Liver (tissue), 8 donors: ENCODE measurements at regions not wholly inside any gene's neighbourhood (a gene's known extent, or its start where the extent isn't known, plus 50 kb on each side); places are given as distances from the start of the nearest gene placed in this dataset.

Experiments used
- DNase-seq: peaks from one replicate; pipeline ENCODE4 v3.0.0-alpha.2; 2017; ENCODE audit warnings: low spot score
- H3K27ac ChIP-seq, 2 donors: one replicate each; pipeline ENCODE4 v1.7.0; 2013; ENCODE audit warnings: inconsistent platforms in 2 of 2, low read length in 2 of 2, control low read depth in 1 of 2, low read depth in 1 of 2, mild to moderate bottlenecking in 1 of 2
- H3K27me3 ChIP-seq, 4 donors: one replicate each; pipeline versions ENCODE4 v1.6.1 to v1.7.0; 2013; ENCODE audit warnings: low read length in 3 of 4, inconsistent platforms in 1 of 4, mild to moderate bottlenecking in 1 of 4, moderate library complexity in 1 of 4; ENCODE audit not compliant: control insufficient read depth in 4 of 4, insufficient read depth in 4 of 4
- H3K36me3 ChIP-seq, 4 donors: one replicate each; pipeline versions ENCODE4 v1.6.1 to v1.7.0; 2013; ENCODE audit warnings: low read length in 3 of 4, mild to moderate bottlenecking in 3 of 4, low read depth in 1 of 4, moderate library complexity in 1 of 4; ENCODE audit not compliant: control insufficient read depth in 4 of 4, insufficient read depth in 3 of 4
- H3K4me1 ChIP-seq, 4 donors: one replicate each; pipeline versions ENCODE4 v1.6.1 to v1.7.0; 2013; ENCODE audit warnings: low read length in 3 of 4, mild to moderate bottlenecking in 3 of 4, moderate library complexity in 1 of 4; ENCODE audit not compliant: control insufficient read depth in 4 of 4, insufficient read depth in 4 of 4
- H3K4me3 ChIP-seq, 3 donors: one replicate each; pipeline versions ENCODE4 v1.6.1 to v1.7.0; 2013; ENCODE audit warnings: low read length in 3 of 3, control low read depth in 1 of 3, low read depth in 1 of 3, mild to moderate bottlenecking in 1 of 3
- H3K9ac ChIP-seq, 2 donors: one replicate each; pipeline ENCODE4 v1.7.0; 2013; ENCODE audit warnings: low read length in 2 of 2, mild to moderate bottlenecking in 2 of 2, moderate library complexity in 2 of 2, control low read depth in 1 of 2, low read depth in 1 of 2
- H3K9me3 ChIP-seq, 4 donors: one replicate each; pipeline versions ENCODE4 v1.6.1 to v1.7.0; 2013; ENCODE audit warnings: low read length in 3 of 4; ENCODE audit not compliant: control insufficient read depth in 4 of 4
- ATF3 ChIP-seq: IDR thresholded peaks from 2 replicates; pipeline ENCODE4 v1.6.1; 2016; ENCODE audit warnings: antibody characterized with exemption
- EGR1 ChIP-seq, 2 donors: IDR thresholded peaks; 2 replicates each; pipeline ENCODE4 v1.6.1; 2016 to 2018; ENCODE audit warnings: antibody characterized with exemption in 2 of 2, low read depth in 2 of 2
- FOXA1 ChIP-seq: IDR thresholded peaks from 2 replicates; pipeline ENCODE4 v1.6.1; 2016; ENCODE audit warnings: antibody characterized with exemption
- FOXA2 ChIP-seq: IDR thresholded peaks from 2 replicates; pipeline ENCODE4 v1.6.1; 2016; ENCODE audit warnings: antibody characterized with exemption
- GABPA ChIP-seq, 2 donors: IDR thresholded peaks in 1 of 2; conservative IDR thresholded peaks in 1 of 2; 2 replicates each; pipeline ENCODE4 v1.6.1; 2016; ENCODE audit warnings: antibody characterized with exemption in 2 of 2, mild to moderate bottlenecking in 1 of 2, moderate library complexity in 1 of 2
- HNF4G ChIP-seq: IDR thresholded peaks from 2 replicates; pipeline ENCODE4 v1.6.1; 2016; ENCODE audit warnings: antibody characterized with exemption
- JUND ChIP-seq, 2 donors: IDR thresholded peaks; 2 replicates each; pipeline ENCODE4 v1.6.1; 2016; ENCODE audit warnings: antibody characterized with exemption in 2 of 2
- RAD21 ChIP-seq, 2 donors: IDR thresholded peaks; 2 replicates each; pipeline ENCODE4 v1.6.1; 2016; ENCODE audit warnings: antibody characterized with exemption in 2 of 2, mild to moderate bottlenecking in 2 of 2
- RXRA ChIP-seq, 2 donors: IDR thresholded peaks; 2 replicates each; pipeline ENCODE4 v1.6.1; 2017 to 2018; ENCODE audit warnings: antibody characterized with exemption in 2 of 2, mild to moderate bottlenecking in 1 of 2
- SP1 ChIP-seq: IDR thresholded peaks from 2 replicates; pipeline ENCODE4 v1.6.1; 2018; ENCODE audit warnings: antibody characterized with exemption, mild to moderate bottlenecking
- TAF1 ChIP-seq: conservative IDR thresholded peaks from 2 replicates; pipeline ENCODE4 v1.6.1; 2016; ENCODE audit warnings: antibody characterized with exemption, mild to moderate bottlenecking
- YY1 ChIP-seq: IDR thresholded peaks from 2 replicates; pipeline ENCODE4 v1.6.1; 2016; ENCODE audit warnings: antibody characterized with exemption, mild to moderate bottlenecking
- WGBS: extraction: QIAGEN DNeasy Blood & Tissue Kit; methylation state at CpG from one replicate; pipeline ENCODE4 v1.1.7; 2013; 5-methylcytosine and 5-hydroxymethylcytosine counted together
- TF ChIP-seq, protein P1 (sequence below): IDR thresholded peaks from 2 replicates; pipeline ENCODE4 v1.6.1; 2016; ENCODE audit warnings: antibody characterized with exemption, mild to moderate bottlenecking
- TF ChIP-seq, protein P2 (sequence below): fragments of 150-350 bp; IDR thresholded peaks from 2 replicates; pipeline ENCODE4 v1.5.1; 2017; ENCODE audit warnings: improper control_type of control experiment, low read depth, low read length; ENCODE audit not compliant: missing input control
- TF ChIP-seq, protein P3 (sequence below): IDR thresholded peaks from 2 replicates; pipeline ENCODE4 v1.6.1; 2016; ENCODE audit warnings: antibody characterized with exemption
- TF ChIP-seq, protein P4 (sequence below): IDR thresholded peaks from 2 replicates; pipeline ENCODE4 v1.6.1; 2016; ENCODE audit warnings: antibody characterized with exemption
- donor health status: healthy.
- donor health status: healthy.
- donor health status: healthy.
- donor health status: healthy.
- donor health status: healthy.

DNA sequence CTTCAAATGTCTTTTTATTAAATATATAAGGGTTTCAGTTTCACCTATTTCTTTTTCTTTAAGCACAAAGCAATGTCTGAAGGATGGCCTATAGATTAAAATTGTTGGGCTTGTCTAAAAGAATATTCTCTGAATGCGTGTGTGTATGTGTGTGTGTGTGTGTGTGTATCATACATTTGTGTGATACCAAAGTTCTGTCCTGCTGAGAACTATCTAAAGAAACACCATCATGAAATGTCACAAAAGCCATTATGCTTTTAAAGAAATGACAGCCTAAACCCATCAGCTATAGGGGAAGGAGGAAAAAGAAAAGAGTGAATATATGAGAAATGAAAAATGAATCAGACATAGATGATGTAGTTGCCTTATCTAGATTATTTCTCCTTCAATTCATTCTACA, 1501.5 kb upstream of the TENM3 start:
- no peaks in the 10 kb centered on the region for H3K36me3 ChIP-seq
- H3K4me3 ChIP-seq: no peak overlapping the region
- no peak for TF ChIP-seq JUND (IDR thresholded peaks at IDR 0.05)
- no peak for TF ChIP-seq TAF1
- no peak for TF ChIP-seq SP1
- no peak for TF ChIP-seq EGR1 (IDR thresholded peaks at IDR 0.05; ENCODE audit: low read depth in 2 of 2)
- TF ChIP-seq GABPA (IDR thresholded peaks at IDR 0.05 in 1 of 2, conservative IDR thresholded peaks at IDR 0.05 in 1 of 2): no peak
- TF ChIP-seq, protein P1, sequence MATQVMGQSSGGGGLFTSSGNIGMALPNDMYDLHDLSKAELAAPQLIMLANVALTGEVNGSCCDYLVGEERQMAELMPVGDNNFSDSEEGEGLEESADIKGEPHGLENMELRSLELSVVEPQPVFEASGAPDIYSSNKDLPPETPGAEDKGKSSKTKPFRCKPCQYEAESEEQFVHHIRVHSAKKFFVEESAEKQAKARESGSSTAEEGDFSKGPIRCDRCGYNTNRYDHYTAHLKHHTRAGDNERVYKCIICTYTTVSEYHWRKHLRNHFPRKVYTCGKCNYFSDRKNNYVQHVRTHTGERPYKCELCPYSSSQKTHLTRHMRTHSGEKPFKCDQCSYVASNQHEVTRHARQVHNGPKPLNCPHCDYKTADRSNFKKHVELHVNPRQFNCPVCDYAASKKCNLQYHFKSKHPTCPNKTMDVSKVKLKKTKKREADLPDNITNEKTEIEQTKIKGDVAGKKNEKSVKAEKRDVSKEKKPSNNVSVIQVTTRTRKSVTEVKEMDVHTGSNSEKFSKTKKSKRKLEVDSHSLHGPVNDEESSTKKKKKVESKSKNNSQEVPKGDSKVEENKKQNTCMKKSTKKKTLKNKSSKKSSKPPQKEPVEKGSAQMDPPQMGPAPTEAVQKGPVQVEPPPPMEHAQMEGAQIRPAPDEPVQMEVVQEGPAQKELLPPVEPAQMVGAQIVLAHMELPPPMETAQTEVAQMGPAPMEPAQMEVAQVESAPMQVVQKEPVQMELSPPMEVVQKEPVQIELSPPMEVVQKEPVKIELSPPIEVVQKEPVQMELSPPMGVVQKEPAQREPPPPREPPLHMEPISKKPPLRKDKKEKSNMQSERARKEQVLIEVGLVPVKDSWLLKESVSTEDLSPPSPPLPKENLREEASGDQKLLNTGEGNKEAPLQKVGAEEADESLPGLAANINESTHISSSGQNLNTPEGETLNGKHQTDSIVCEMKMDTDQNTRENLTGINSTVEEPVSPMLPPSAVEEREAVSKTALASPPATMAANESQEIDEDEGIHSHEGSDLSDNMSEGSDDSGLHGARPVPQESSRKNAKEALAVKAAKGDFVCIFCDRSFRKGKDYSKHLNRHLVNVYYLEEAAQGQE: no peak
- TF ChIP-seq, protein P2, sequence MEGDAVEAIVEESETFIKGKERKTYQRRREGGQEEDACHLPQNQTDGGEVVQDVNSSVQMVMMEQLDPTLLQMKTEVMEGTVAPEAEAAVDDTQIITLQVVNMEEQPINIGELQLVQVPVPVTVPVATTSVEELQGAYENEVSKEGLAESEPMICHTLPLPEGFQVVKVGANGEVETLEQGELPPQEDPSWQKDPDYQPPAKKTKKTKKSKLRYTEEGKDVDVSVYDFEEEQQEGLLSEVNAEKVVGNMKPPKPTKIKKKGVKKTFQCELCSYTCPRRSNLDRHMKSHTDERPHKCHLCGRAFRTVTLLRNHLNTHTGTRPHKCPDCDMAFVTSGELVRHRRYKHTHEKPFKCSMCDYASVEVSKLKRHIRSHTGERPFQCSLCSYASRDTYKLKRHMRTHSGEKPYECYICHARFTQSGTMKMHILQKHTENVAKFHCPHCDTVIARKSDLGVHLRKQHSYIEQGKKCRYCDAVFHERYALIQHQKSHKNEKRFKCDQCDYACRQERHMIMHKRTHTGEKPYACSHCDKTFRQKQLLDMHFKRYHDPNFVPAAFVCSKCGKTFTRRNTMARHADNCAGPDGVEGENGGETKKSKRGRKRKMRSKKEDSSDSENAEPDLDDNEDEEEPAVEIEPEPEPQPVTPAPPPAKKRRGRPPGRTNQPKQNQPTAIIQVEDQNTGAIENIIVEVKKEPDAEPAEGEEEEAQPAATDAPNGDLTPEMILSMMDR: no peak
- TF ChIP-seq, protein P3, sequence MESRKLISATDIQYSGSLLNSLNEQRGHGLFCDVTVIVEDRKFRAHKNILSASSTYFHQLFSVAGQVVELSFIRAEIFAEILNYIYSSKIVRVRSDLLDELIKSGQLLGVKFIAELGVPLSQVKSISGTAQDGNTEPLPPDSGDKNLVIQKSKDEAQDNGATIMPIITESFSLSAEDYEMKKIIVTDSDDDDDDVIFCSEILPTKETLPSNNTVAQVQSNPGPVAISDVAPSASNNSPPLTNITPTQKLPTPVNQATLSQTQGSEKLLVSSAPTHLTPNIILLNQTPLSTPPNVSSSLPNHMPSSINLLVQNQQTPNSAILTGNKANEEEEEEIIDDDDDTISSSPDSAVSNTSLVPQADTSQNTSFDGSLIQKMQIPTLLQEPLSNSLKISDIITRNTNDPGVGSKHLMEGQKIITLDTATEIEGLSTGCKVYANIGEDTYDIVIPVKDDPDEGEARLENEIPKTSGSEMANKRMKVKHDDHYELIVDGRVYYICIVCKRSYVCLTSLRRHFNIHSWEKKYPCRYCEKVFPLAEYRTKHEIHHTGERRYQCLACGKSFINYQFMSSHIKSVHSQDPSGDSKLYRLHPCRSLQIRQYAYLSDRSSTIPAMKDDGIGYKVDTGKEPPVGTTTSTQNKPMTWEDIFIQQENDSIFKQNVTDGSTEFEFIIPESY: no peak
- no peak for TF ChIP-seq RXRA (IDR thresholded peaks at IDR 0.05)
- TF ChIP-seq FOXA1: no peak
- no peak for TF ChIP-seq FOXA2
- TF ChIP-seq RAD21 (IDR thresholded peaks at IDR 0.05): no peak
- TF ChIP-seq ATF3: no peak
- TF ChIP-seq YY1: no peak
- TF ChIP-seq, protein P4, sequence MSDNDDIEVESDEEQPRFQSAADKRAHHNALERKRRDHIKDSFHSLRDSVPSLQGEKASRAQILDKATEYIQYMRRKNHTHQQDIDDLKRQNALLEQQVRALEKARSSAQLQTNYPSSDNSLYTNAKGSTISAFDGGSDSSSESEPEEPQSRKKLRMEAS: no peak
- no peak for TF ChIP-seq HNF4G
- H3K9me3 ChIP-seq: peaks cover 0 to 2% (median 1%) of the 10 kb centered on the region in 4 donors
- DNase-seq: no peak
- no peaks in the 10 kb centered on the region for H3K4me1 ChIP-seq
- peaks cover 0 to 4% (median 0%) of the 10 kb centered on the region in 4 donors for H3K27me3 ChIP-seq
- H3K9ac ChIP-seq: no peak overlapping the region
- no peak overlapping the region for H3K27ac ChIP-seq
- WGBS: 62% methylated on average over 1 of the region's 1 CpG

GRCh38 chr4:180745019-180745418, 1498.2 kb upstream of the TENM3 start:
- TF ChIP-seq FOXA1: no peak
- Histone ChIP-seq H3K4me1 (no peaks in the 10 kb centered on the region), H3K27me3 (peaks cover 0 to 4% (median 0%) of the 10 kb centered on the region in 4 donors), H3K9ac (no peak overlapping the region), H3K4me3 (no peak overlapping the region), H3K36me3 (no peaks in the 10 kb centered on the region), H3K27ac (no peak overlapping the region), H3K9me3 (no peaks in the 10 kb centered on the region)
- WGBS: 49% methylated on average over 4 of the region's 4 CpGs
- DNase-seq: no peak
